Stimulated activated CD4-positive, alpha-beta T cell treated with anti-CD3 and anti-CD28 coated beads, TNF-alpha, amount 100 ng/mL, for 48 hours (primary cell): ENCODE measurements at regions not wholly inside any gene's neighbourhood (a gene's known extent, or its start where the extent isn't known, plus 50 kb on each side); places are given as distances from the start of the nearest gene placed in this dataset.

Experiments used
- DNase-seq, 3 donors: peaks; one replicate each; pipeline ENCODE4 v3.0.0-alpha.2; 2020; ENCODE audit warnings: low read depth in 3 of 3

GRCh38 chr14:98692832-98693231 lies 579.2 kb downstream of the BCL11B start:
- peak in 2 of 3 donors; percentile 15 to 29 for DNase-seq

- no peak for DNase-seq
These were observed 577.5 kb downstream of the BCL11B start for GRCh38 chr14:98694541-98694940.

- no peak for DNase-seq
These were observed 576.2 kb downstream of the BCL11B start for GRCh38 chr14:98695809-98696208.

- DNase-seq: no peak
These were observed 573.7 kb downstream of the BCL11B start for GRCh38 chr14:98698341-98698740.

GRCh38 chr14:98700748-98701147 lies 571.2 kb downstream of the BCL11B start:
- DNase-seq: no peak

GRCh38 chr14:98701377-98701776 lies 570.6 kb downstream of the BCL11B start:
- DNase-seq: no peak

- no peak for DNase-seq
These were observed 567.6 kb downstream of the BCL11B start for GRCh38 chr14:98704441-98704840.

- no peak for DNase-seq
These were observed 566.1 kb downstream of the BCL11B start for GRCh38 chr14:98705871-98706300.

- DNase-seq: no peak
These were observed 564.5 kb downstream of the BCL11B start for GRCh38 chr14:98707522-98707921.

- DNase-seq: no peak
These were observed 563.4 kb downstream of the BCL11B start for GRCh38 chr14:98708555-98708954.

- DNase-seq: no peak
These were observed 560.5 kb downstream of the BCL11B start for GRCh38 chr14:98711453-98711852.

GRCh38 chr14:98714626-98715425 lies 557.2 kb downstream of the BCL11B start:
- no peak for DNase-seq

- no peak for DNase-seq
These were observed 555.9 kb downstream of the BCL11B start for GRCh38 chr14:98716133-98716532.

- no peak for DNase-seq
These were observed 550.9 kb downstream of the BCL11B start for GRCh38 chr14:98721061-98721460.

GRCh38 chr14:98724734-98725133 lies 547.3 kb downstream of the BCL11B start:
- DNase-seq: no peak

GRCh38 chr14:98725191-98725590 lies 546.8 kb downstream of the BCL11B start:
- no peak for DNase-seq

GRCh38 chr14:98725676-98726075 lies 546.3 kb downstream of the BCL11B start:
- DNase-seq: no peak

- DNase-seq: no peak
These were observed 545.2 kb downstream of the BCL11B start for GRCh38 chr14:98726585-98727405.

GRCh38 chr14:98728024-98728423 lies 544.0 kb downstream of the BCL11B start:
- no peak for DNase-seq

- no peak for DNase-seq
These were observed 543.2 kb downstream of the BCL11B start for GRCh38 chr14:98728836-98729235.

- DNase-seq: no peak
These were observed 540.7 kb downstream of the BCL11B start for GRCh38 chr14:98731286-98731685.

GRCh38 chr14:98731701-98732100 lies 540.3 kb downstream of the BCL11B start:
- no peak for DNase-seq

GRCh38 chr14:98733536-98733935 lies 538.5 kb downstream of the BCL11B start:
- DNase-seq: no peak
